ENCODE measurements at regions not wholly inside any gene's neighbourhood (a gene's known extent, or its start where the extent isn't known, plus 50 kb on each side); places are given as distances from the start of the nearest gene placed in this dataset.

DNA sequence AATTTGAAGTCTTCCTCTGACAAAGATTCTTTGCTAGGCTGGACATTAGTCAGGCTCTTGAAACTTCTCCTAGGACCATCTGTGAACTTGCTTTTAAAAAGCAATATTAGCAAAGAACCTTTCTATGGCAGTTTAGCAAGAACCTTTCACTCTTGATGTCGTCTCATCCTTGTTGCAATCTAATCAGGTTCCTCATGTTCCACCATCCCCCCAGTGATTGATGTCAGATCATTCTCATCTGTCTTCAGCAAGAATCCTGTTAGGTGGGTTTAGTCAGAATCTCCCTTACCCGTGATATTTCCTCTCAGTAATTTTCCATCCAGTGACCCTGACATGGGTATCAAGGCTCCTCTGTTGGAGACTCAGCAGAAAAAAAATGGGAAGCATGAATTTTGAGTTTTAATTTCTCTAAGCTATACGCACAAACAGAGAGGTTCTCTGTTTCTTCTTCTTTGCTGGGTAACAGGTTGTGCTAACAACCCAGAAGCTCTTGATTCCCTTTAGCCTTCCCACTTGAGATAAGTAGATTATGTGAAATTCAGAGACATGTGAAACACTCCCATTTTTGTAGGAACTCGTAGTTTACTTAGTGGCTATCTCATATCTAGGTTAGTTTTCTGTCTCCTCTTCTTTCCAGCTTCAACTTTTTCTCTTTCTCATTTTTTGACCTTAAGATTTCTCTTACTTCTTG, 507.4 kb downstream of the C4orf33 start:
- DNase-seq (ENCODE audit: low spot score) = no peak
- TF ChIP-seq, protein P1, sequence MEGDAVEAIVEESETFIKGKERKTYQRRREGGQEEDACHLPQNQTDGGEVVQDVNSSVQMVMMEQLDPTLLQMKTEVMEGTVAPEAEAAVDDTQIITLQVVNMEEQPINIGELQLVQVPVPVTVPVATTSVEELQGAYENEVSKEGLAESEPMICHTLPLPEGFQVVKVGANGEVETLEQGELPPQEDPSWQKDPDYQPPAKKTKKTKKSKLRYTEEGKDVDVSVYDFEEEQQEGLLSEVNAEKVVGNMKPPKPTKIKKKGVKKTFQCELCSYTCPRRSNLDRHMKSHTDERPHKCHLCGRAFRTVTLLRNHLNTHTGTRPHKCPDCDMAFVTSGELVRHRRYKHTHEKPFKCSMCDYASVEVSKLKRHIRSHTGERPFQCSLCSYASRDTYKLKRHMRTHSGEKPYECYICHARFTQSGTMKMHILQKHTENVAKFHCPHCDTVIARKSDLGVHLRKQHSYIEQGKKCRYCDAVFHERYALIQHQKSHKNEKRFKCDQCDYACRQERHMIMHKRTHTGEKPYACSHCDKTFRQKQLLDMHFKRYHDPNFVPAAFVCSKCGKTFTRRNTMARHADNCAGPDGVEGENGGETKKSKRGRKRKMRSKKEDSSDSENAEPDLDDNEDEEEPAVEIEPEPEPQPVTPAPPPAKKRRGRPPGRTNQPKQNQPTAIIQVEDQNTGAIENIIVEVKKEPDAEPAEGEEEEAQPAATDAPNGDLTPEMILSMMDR (IDR thresholded peaks at IDR 0.05; ENCODE audit: extremely low read depth, insufficient read depth, missing control alignments) = no peak
- in situ Hi-C loops (cut with MboI; ENCODE audit: low pct_unique_long_range_greater_than_20kb, low sequenced_read_pairs, unreplicated experiment) = no loop called here

DNA sequence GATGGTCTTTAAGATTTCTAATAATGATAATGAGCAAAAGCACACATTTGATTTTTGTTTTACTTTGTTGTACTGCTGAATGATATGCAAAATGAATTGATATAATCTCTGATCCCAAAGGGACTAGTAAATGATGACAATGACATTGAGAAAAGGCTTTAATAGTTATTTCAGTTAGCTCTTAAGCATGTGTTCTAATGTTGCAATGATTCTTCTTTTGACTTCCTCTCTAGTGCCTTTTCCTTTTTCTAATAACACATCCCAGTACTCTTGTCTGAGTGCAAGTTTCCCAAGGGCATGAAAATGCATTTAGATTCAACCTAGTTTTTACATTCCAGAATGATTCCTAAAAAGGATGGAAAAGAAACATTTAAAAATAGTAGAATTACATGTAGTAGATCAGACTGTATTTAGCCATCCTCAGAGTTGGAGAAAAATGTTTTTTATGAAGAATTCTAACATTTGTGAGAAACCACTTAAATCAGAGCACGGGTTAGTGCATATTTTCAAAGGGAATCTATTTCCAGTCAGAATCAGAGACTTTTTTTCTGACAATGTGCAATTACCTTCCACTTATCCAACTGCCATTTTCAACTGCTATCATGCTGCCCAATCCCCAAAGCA, 508.8 kb downstream of the C4orf33 start:
- TF ChIP-seq, protein P1 (IDR thresholded peaks at IDR 0.05; ENCODE audit: extremely low read depth, insufficient read depth, missing control alignments) = no peak
- no peak for DNase-seq (ENCODE audit: low spot score)
- in situ Hi-C loops (cut with MboI; ENCODE audit: low pct_unique_long_range_greater_than_20kb, low sequenced_read_pairs, unreplicated experiment) = no loop called here

DNA sequence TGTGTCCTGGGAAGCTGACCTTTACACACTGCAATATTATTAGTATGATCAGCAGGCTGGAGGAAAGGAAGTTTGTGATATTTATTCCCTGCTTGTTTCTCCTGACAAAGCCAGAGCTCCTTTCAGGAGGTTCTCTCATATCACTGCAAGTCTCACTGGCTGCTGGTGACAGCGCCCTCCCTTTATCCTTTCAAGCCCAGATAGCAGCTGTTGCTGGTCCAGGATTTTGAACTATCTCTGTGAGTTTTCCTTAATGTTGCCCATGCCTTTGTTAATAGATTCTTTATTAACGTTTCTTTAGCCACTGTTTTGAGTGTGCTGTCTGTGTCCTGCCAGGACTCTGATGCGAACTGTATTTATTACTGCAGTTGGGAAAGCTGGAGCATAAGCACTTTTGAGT, 518.7 kb downstream of the C4orf33 start:
- in situ Hi-C loops (cut with MboI; ENCODE audit: low pct_unique_long_range_greater_than_20kb, low sequenced_read_pairs, unreplicated experiment) = no loop called here
- no peak for DNase-seq (ENCODE audit: low spot score)
- TF ChIP-seq, protein P1 (IDR thresholded peaks at IDR 0.05; ENCODE audit: extremely low read depth, insufficient read depth, missing control alignments) = no peak

DNA sequence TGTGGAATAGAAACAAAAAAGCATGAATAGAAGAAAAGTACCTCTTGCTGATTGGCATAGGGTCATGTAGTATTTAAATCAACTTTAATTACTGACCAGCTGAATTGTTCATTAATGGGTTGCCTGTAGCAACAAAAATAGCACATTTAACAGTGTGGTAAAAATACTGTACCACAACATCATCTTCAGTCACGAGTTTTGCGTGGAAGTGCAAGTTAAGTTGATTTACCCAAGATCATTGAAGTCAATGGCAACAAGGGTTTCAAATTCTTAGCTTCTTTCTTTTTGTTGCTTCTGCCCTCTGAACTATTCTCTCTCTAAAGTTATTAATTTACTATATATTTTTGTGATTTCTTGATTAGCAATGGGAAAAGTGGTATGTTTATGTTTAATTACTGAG, 526.6 kb downstream of the C4orf33 start:
- TF ChIP-seq, protein P1 (IDR thresholded peaks at IDR 0.05; ENCODE audit: extremely low read depth, insufficient read depth, missing control alignments) = no peak
- in situ Hi-C loops (cut with MboI; ENCODE audit: low pct_unique_long_range_greater_than_20kb, low sequenced_read_pairs, unreplicated experiment) = no loop called here
- DNase-seq (ENCODE audit: low spot score) = no peak

DNA sequence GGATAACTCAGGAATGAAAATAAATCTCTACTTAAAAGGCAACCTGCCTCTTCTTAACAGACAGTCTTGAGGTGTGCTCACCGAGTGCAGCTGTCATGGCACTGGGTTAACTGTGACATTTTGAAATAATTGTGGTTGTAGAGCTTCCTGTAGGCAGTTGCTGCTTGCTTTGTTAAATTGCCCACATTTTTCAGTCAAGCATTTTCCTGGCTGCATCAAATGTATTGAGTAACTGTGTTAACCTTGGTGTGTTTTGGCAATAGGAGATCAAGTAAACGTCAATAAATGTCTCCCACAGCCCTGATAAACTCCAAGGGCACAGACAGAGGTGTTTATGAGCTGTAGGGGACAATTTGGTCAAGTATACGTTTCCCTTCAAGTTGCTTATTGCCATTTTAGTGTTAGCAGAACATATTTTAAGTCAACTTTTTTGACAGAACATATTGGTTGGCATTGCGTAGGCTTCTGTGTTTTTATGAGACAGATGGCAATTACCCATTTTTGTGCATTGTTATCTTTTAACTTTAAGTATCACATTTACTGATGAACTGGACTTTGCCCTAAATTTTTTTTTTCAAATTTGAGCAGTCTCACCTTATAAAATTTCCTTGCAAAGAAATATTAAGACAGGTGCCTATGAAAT, 527.4 kb downstream of the C4orf33 start:
- no peak for DNase-seq (ENCODE audit: low spot score)

DNA sequence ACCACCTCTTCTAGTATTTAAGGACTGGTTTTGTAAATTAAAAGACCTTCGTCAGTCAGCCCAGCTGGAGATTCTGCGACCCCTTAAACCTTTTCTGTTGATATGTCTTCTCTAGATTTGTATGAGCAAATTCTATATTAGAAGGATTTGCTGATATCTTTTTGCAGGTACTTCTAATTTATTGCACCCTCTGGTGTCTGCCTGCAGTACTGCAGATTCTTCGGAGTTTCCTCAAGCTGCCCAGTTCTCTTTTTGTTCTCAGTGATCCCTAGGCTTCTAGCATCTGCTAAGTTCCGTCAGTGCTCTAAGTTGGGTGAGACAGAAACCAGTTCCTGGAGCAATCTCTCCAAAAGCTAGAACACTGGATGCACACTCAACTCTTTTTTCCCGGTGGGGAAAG, 545.2 kb downstream of the C4orf33 start:
- TF ChIP-seq, protein P1 (IDR thresholded peaks at IDR 0.05; ENCODE audit: extremely low read depth, insufficient read depth, missing control alignments) = peak; percentile 77
- DNase-seq (ENCODE audit: low spot score) = peak; percentile 10
- in situ Hi-C loops (cut with MboI; ENCODE audit: low pct_unique_long_range_greater_than_20kb, low sequenced_read_pairs, unreplicated experiment) = no loop called here

More for the DNA sequence above, 527.4 kb downstream of the C4orf33 start:
- TF ChIP-seq, protein P1 (IDR thresholded peaks at IDR 0.05; ENCODE audit: extremely low read depth, insufficient read depth, missing control alignments) = no peak
- in situ Hi-C loops (cut with MboI; ENCODE audit: low pct_unique_long_range_greater_than_20kb, low sequenced_read_pairs, unreplicated experiment) = no loop called here

Measured in GM13977 (cell line).